ENCODE measurements at regions not wholly inside any gene's neighbourhood (a gene's known extent, or its start where the extent isn't known, plus 50 kb on each side); places are given as distances from the start of the nearest gene placed in this dataset.

DNA sequence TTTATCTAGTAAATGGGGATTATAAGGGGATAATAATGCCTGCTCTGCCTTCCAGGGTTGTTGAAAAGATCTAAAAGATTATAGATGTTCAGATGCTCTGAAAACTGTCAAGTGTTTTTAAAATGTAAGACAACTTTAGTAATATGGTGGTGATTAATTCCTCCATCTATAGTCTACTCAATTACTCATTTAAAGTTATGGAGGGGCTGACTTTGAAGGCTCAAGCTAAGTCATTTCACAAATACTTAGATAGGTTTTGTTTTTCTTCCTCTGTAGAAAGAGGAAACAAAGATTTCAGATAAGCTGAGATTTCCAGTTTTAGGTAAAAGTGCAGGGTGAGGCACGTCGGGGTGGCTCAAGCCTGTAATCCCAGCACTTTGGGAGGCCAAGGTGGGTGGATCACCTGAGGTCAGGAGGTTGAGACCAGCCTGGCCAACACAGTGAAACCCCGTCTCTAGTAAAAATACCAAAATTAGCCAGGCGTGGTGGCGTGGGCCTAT, 50.5 kb upstream of the PIM1 start:
- TF ChIP-seq POLR2A (IDR thresholded peaks at IDR 0.05) = no peak
- TF ChIP-seq, protein P1, sequence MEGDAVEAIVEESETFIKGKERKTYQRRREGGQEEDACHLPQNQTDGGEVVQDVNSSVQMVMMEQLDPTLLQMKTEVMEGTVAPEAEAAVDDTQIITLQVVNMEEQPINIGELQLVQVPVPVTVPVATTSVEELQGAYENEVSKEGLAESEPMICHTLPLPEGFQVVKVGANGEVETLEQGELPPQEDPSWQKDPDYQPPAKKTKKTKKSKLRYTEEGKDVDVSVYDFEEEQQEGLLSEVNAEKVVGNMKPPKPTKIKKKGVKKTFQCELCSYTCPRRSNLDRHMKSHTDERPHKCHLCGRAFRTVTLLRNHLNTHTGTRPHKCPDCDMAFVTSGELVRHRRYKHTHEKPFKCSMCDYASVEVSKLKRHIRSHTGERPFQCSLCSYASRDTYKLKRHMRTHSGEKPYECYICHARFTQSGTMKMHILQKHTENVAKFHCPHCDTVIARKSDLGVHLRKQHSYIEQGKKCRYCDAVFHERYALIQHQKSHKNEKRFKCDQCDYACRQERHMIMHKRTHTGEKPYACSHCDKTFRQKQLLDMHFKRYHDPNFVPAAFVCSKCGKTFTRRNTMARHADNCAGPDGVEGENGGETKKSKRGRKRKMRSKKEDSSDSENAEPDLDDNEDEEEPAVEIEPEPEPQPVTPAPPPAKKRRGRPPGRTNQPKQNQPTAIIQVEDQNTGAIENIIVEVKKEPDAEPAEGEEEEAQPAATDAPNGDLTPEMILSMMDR (IDR thresholded peaks at IDR 0.05) = no peak
